AG09319 (cell line): ENCODE measurements at regions not wholly inside any gene's neighbourhood (a gene's known extent, or its start where the extent isn't known, plus 50 kb on each side); places are given as distances from the start of the nearest gene placed in this dataset.

ENCODE experiments used
- DNase-seq: peaks from one replicate; pipeline ENCODE4 v3.0.0-alpha.2; 2010; ENCODE audit warnings: low read depth; ENCODE audit errors: extremely low read depth
- TF ChIP-seq, protein P1 (sequence below): IDR thresholded peaks from 2 replicates; pipeline ENCODE4 v1.5.1; 2011; ENCODE audit warnings: low read depth, mild to moderate bottlenecking, inconsistent platforms, low read length, moderate library complexity

DNA sequence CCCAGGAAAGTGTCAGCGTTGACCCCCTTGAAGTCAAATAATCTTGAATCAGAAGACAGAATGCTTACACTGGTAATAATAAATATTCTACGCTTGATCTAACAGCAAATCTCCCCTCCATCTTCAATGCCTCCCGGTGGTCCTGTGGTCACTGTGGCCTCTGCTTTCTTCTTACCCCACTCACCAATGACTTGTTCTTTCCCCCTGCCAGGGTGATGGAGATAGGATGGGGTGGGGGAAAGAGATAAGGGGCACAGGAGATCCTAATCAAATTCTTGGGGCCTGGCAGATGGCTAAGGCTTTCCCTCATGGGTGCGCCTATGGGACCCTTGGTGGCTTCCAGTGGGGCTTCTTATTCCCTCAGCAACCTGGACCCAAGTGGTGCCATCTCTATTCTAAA, 152.6 kb upstream of the EGFLAM start:
- DNase-seq: no peak
- TF ChIP-seq, protein P1, sequence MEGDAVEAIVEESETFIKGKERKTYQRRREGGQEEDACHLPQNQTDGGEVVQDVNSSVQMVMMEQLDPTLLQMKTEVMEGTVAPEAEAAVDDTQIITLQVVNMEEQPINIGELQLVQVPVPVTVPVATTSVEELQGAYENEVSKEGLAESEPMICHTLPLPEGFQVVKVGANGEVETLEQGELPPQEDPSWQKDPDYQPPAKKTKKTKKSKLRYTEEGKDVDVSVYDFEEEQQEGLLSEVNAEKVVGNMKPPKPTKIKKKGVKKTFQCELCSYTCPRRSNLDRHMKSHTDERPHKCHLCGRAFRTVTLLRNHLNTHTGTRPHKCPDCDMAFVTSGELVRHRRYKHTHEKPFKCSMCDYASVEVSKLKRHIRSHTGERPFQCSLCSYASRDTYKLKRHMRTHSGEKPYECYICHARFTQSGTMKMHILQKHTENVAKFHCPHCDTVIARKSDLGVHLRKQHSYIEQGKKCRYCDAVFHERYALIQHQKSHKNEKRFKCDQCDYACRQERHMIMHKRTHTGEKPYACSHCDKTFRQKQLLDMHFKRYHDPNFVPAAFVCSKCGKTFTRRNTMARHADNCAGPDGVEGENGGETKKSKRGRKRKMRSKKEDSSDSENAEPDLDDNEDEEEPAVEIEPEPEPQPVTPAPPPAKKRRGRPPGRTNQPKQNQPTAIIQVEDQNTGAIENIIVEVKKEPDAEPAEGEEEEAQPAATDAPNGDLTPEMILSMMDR: no peak

DNA sequence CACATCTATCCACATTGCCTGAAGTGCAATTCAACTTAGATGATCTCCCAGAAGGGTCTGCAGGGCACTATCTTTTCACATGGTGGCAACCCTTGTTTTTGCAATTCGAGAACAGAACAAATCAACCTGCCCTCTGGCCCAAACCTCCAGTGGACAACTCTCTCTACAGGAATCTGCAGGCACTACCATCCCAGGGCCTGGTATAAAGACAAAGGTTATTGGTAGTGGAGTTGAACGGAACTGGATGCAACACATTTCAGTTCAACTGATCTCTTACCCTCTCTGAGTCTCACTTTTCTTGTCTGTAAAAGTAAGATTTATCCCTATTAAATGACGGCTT, 153.2 kb upstream of the EGFLAM start:
- TF ChIP-seq, protein P1: no peak
- DNase-seq: no peak

DNA sequence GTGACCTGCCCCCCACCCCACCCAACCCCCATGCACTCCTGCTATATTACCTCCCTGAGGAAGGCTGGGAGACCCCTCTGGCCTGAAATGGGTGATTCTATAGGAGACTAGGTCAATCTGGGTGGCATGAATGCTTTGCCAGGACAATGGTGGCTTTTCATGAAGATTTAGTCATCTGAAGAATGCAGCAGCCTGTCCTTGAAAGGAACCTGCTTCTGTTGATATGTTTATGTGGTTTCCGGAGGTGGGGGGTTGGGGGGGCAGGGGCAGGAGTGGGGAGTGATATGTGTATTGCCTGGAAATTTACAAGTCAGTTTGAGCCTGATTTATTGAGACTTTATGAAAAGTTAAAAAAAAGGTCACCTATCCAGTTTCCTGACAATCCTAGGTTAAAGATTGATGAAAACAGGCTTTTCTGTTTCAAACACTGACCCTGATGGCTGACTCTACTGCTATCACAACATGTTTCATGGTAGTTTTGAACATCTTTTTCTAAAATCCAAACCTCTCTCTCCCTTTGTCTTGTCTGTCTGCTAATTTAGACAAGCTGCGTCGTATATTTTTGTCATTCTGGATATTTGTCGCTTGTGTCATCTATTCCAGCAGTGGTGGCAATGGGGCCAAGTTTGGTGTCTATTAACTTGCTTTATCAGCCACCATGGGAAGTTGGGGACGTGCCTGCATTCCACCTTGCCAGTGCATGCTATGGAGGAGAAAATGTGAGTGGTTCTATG, 153.7 kb upstream of the EGFLAM start:
- no peak for DNase-seq
- TF ChIP-seq, protein P1: no peak

DNA sequence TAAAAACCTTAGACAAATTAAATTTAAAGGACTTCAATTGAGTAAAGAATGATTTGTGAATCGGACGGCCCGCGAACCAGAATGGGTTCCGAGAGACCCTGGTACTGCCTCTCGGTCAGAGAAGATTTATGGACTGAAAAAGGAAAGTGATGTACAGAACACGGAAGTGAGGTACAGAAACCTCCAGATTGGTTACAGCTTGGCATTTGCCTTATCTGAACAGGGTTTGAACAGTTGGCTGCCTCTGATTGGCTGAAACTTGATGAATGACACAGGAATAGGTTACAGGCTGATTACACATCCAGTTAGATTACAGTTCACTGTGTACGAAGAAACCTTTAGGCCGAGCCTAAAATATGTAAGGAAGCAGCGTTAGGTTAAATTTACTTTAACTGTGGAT, 156.5 kb upstream of the EGFLAM start:
- no peak for DNase-seq
- TF ChIP-seq, protein P1: no peak

DNA sequence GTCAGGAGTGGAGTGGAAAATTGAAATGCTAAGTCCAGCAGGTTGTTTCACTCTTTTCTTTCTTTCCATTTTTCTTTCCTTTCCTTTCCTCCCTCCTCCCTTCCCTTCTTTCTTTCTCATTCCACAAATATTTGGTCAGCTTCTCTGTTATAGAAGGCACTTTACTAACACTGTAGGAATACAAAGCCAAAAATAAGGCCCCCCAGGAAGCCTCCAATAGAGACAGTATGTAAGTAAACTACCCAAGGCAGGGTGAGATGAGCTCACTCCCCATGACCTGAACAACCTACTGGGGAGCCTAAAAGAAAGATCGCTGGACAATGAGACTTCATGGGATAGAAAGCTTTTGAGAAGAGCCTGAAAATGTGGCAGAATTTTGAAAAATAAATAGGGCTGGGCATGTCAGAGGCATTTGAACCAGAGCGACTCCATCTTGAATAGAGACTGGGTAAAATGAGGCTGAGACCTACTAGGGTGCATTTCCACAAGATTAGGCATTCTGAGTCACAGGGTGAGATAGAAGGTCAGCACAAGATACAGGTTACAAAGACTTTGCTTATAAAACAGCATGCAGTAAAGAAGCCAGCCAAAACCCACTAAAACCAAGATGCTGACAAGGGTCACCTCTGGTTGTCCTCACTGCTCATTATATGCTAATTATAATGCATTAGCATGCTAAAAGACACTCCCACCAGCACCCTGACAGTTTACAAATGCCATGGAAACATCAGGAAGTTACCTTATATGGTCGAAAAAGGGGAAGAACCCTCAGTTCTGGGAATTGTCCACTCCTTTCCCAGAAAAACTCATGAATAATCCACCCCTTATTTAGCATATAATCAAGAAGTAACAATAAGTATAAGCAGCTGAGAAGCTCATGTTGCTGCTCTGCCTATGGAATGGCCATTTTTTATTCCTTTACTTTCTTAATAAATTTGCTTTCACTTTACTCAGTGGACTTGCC, 158.9 kb upstream of the EGFLAM start:
- TF ChIP-seq, protein P1: no peak

DNA sequence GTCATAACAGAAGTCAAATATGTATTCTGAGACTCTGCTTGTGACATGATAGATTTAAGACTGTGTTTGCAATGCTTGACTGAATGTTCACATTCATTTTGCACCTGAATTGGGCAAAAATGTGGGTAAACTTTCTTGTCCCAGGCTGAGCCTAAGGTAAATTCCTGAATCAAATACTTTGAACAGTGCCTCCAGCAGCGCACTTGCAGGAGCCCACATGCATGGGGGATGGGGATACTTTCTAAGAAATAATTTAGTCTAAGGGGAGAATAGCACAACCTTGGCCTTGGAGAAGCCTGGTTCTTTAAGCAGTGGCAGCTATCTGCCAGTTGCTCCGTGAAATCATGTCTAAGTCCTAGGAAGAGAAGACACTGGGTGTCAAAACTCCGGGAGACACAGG, 163.5 kb upstream of the EGFLAM start:
- DNase-seq: no peak
- TF ChIP-seq, protein P1: no peak

More for the DNA sequence above, 158.9 kb upstream of the EGFLAM start:
- DNase-seq: no peak

DNA sequence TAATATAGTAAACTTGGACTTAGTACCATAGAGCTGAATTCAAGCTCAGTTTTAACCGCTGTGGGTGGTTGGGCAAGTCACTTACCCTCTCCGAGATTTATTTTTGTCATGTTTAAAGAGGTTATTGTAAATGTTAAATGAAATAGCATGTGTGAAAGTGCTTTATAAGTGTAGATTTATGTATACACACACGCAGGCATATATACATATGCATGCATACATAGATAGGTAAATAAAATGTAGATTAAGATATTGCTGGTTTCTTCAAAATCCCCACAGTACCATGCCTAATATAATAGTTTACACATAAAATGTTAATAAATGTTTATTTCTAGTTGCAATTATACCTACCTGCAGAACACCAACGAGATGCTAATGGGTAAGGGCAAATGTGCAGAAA, 164.5 kb upstream of the EGFLAM start:
- no peak for DNase-seq
- TF ChIP-seq, protein P1: no peak
